Pancreas (tissue), 10 donors: ENCODE measurements at regions not wholly inside any gene's neighbourhood (a gene's known extent, or its start where the extent isn't known, plus 50 kb on each side); places are given as distances from the start of the nearest gene placed in this dataset.

Experiments used
- ATAC-seq, 4 donors: fragments of 200-7000 bp; cut with Tn5 transposase; one replicate each; pipeline versions ENCODE4 v1.8.0 to v1.9.1; 2020; ENCODE audit warnings: mild to moderate bottlenecking in 4 of 4, moderate library complexity in 4 of 4
- DNase-seq, 6 donors: peaks; one replicate each; pipeline ENCODE4 v3.0.0-alpha.2; 2020
- FAIRE-seq: peaks from 2 replicates; lab custom pipeline; 2012; peaks lifted over from hg19 to GRCh38; lab: Jason Lieb, UNC
- H3K27ac ChIP-seq, 4 donors: fragments of 200-600 bp; sonication (generic); 1 replicate in 3 of 4; 2 replicates in 1 of 4; pipeline versions ENCODE4 v1.5.0 to v1.8.0; 2020
- H3K27me3 ChIP-seq, 4 donors: fragments of 200-600 bp; one replicate each; pipeline ENCODE4 v1.8.0; 2021
- H3K36me3 ChIP-seq, 3 donors: fragments of 200-600 bp; sonication (generic) in 1 of 3; one replicate each; pipeline versions ENCODE4 v1.5.0 to v1.8.0; 2020 to 2021
- H3K4me1 ChIP-seq, 3 donors: fragments of 200-600 bp; one replicate each; pipeline ENCODE4 v1.8.0; 2021
- H3K4me3 ChIP-seq, 4 donors: fragments of 200-600 bp; sonication (generic) in 2 of 4; one replicate each; pipeline versions ENCODE4 v1.5.0 to v1.8.0; 2020 to 2021
- H3K9me3 ChIP-seq, 4 donors: fragments of 200-600 bp; one replicate each; pipeline ENCODE4 v1.8.0; 2021
- CTCF ChIP-seq, 4 donors: fragments of 200-600 bp; sonication (generic) in 3 of 4; IDR thresholded peaks; one replicate each; pipeline versions ENCODE4 v1.5.0 to v1.8.0; 2021; ENCODE audit warnings: antibody characterized with exemption in 4 of 4
- WGBS, 2 donors: extraction: QIAGEN DNeasy Blood & Tissue Kit; methylation state at CpG; one replicate each; pipeline ENCODE4 v1.1.7; 2013; 5-methylcytosine and 5-hydroxymethylcytosine counted together
- intact Hi-C, 3 donors: fragments of 100-400 bp; cut with DNase I; formaldehyde crosslinking; loops; one replicate each; pipeline versions ENCODE4 v1.11.1 to v1.14.2; 2022
- donor health status: healthy with polysubstance abuse.
- donor health status: DM: no; HTN: no; CAD: no; lungs with moderate emphysema.
- donor health status: DM: no; HTN: no; CAD: no.
- donor health status: control.
- donor health status: control.
- donor health status: Bipolar disorder and iron deficiency.
- donor health status: DM: yes; HTN: yes; CAD: no.
- donor health status: DM: no; HTN: no; CAD: no.
- donor health status: DM: no; HTN: no; CAD: no.
- donor health status: DM: yes; HTN: yes; CAD: no.

- Histone ChIP-seq H3K36me3 (no peaks in the 10 kb centered on the region), H3K4me3 (no peak overlapping the region), H3K9me3 (no peaks in the 10 kb centered on the region), H3K4me1 (no peaks in the 10 kb centered on the region), H3K27me3 (no peaks in the 10 kb centered on the region), H3K27ac (no peak overlapping the region)
- intact Hi-C loops: no loop called here
- 66 to 77% methylated on average over 6 of the region's 6 CpGs for WGBS, 2 donors
- TF ChIP-seq CTCF (IDR thresholded peaks at IDR 0.05): no peak
- no peak for DNase-seq
- no peak for ATAC-seq
- FAIRE-seq: no peak
These were observed 165.9 kb downstream of the MTRR start for GRCh38 chr5:8034852-8035251.

GRCh38 chr5:8048920-8049319, 180.0 kb downstream of the MTRR start:
- intact Hi-C loops: no loop called here
- DNase-seq (no peak), FAIRE-seq (no peak), ATAC-seq (no peak)
- no peak for TF ChIP-seq CTCF (IDR thresholded peaks at IDR 0.05)
- no peaks in the 10 kb centered on the region for H3K27me3 ChIP-seq
- 43 to 65% methylated on average over 1 of the region's 1 CpG for WGBS, 2 donors
- no peak overlapping the region for H3K27ac ChIP-seq
- H3K9me3 ChIP-seq: no peaks in the 10 kb centered on the region
- H3K4me3 ChIP-seq: no peak overlapping the region
- H3K36me3 ChIP-seq: no peaks in the 10 kb centered on the region
- no peaks in the 10 kb centered on the region for H3K4me1 ChIP-seq

- intact Hi-C loops: no loop called here
- Histone ChIP-seq H3K27ac (no peak overlapping the region), H3K4me1 (no peaks in the 10 kb centered on the region), H3K4me3 (no peak overlapping the region), H3K27me3 (peaks cover 0 to 8% (median 0%) of the 10 kb centered on the region in 4 donors), H3K36me3 (no peaks in the 10 kb centered on the region), H3K9me3 (no peaks in the 10 kb centered on the region)
- ATAC-seq: no peak
- no peak for DNase-seq
- no peak for TF ChIP-seq CTCF (IDR thresholded peaks at IDR 0.05)
- no peak for FAIRE-seq
- 37 to 64% methylated on average over 2 of the region's 2 CpGs for WGBS, 2 donors
These were observed 181.7 kb downstream of the MTRR start for GRCh38 chr5:8050616-8051175.

GRCh38 chr5:8053270-8053669, 184.3 kb downstream of the MTRR start:
- ATAC-seq (no peak), DNase-seq (no peak), FAIRE-seq (no peak)
- Histone ChIP-seq H3K4me1 (no peaks in the 10 kb centered on the region), H3K27me3 (peaks cover 0 to 8% (median 0%) of the 10 kb centered on the region in 4 donors), H3K27ac (no peak overlapping the region), H3K36me3 (no peaks in the 10 kb centered on the region), H3K4me3 (no peak overlapping the region), H3K9me3 (no peaks in the 10 kb centered on the region)
- intact Hi-C loops: no loop called here
- WGBS, 2 donors: 73 to 90% methylated on average over 13 of the region's 13 CpGs
- TF ChIP-seq CTCF (IDR thresholded peaks at IDR 0.05): no peak

GRCh38 chr5:8057769-8058168, 188.8 kb downstream of the MTRR start:
- DNase-seq (no peak), ATAC-seq (peak in 1 of 4 donors; percentile 44), FAIRE-seq (no peak)
- no peak overlapping the region for H3K27ac ChIP-seq
- no peak for TF ChIP-seq CTCF (IDR thresholded peaks at IDR 0.05)
- intact Hi-C loops: no loop called here
- no peaks in the 10 kb centered on the region for H3K4me1 ChIP-seq
- H3K27me3 ChIP-seq: peaks cover 0 to 8% (median 0%) of the 10 kb centered on the region in 4 donors
- no peaks in the 10 kb centered on the region for H3K36me3 ChIP-seq
- H3K4me3 ChIP-seq: no peak overlapping the region
- 42 to 43% methylated on average over 7 of the region's 7 CpGs for WGBS, 2 donors
- no peaks in the 10 kb centered on the region for H3K9me3 ChIP-seq
